ENCODE measurements at regions not wholly inside any gene's neighbourhood (a gene's known extent, or its start where the extent isn't known, plus 50 kb on each side); places are given as distances from the start of the nearest gene placed in this dataset.

GRCh38 chr2:156021146-156022040 is 311.1 kb downstream of the NR4A2 start:
- TF ChIP-seq POLR2A (IDR thresholded peaks at IDR 0.05; ENCODE audit: low read length) = no peak
- TF ChIP-seq CTCF (IDR thresholded peaks at IDR 0.05) = no peak
- TF ChIP-seq TP53 (CRISPR knock-in tag; IDR thresholded peaks at IDR 0.05) = no peak
- no peak for TF ChIP-seq SMC3 (IDR thresholded peaks at IDR 0.05)
- TF ChIP-seq, protein P1, sequence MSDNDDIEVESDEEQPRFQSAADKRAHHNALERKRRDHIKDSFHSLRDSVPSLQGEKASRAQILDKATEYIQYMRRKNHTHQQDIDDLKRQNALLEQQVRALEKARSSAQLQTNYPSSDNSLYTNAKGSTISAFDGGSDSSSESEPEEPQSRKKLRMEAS (IDR thresholded peaks at IDR 0.05) = no peak
- no peak for TF ChIP-seq HOXA7 (CRISPR knock-in tag; IDR thresholded peaks at IDR 0.05)
- TF ChIP-seq JUNB (IDR thresholded peaks at IDR 0.05) = no peak

Data from A549 (cell line).